HL-60 (cell line): ENCODE measurements at regions not wholly inside any gene's neighbourhood (a gene's known extent, or its start where the extent isn't known, plus 50 kb on each side); places are given as distances from the start of the nearest gene placed in this dataset.
"Not testable (repeated sequence)": the region's sequence is repeated elsewhere in the genome, so short reads cannot be mapped to it uniquely, and the experiment has no call there.

ENCODE experiments used
- DNase-seq, 2 experiments: peaks; one replicate each; pipeline ENCODE4 v3.0.0-alpha.2; 2010 to 2020; ENCODE audit warnings: low read depth in 1 of 2, low spot score in 1 of 2
- H3K27ac ChIP-seq: fragments of 250-450 bp; sonication (Bioruptor Pico); replicated peaks from 2 replicates; pipeline ENCODE4 v1.5.1; 2020; ENCODE audit warnings: mild to moderate bottlenecking, moderate library complexity
- H3K27me3 ChIP-seq: fragments of 250-450 bp; sonication (Bioruptor Pico); 2 replicates; pipeline ENCODE4 v1.5.1; 2021; ENCODE audit warnings: mild to moderate bottlenecking, moderate library complexity; ENCODE audit not compliant: insufficient read depth, poor library complexity, severe bottlenecking
- H3K4me3 ChIP-seq: replicated peaks from 2 replicates; pipeline ENCODE4 v1.5.1; 2011; ENCODE audit warnings: mild to moderate bottlenecking, control low read depth, low read length; ENCODE audit not compliant: insufficient read depth
- GABPA ChIP-seq: IDR thresholded peaks from 2 replicates; pipeline ENCODE4 v1.6.1; 2012; ENCODE audit warnings: low read depth
- POLR2AphosphoS5 ChIP-seq: IDR thresholded peaks from 2 replicates; pipeline ENCODE4 v1.6.1; 2012; ENCODE audit warnings: low read depth
- SPI1 ChIP-seq: IDR thresholded peaks from 2 replicates; pipeline ENCODE4 v1.6.1; 2012; ENCODE audit warnings: low read depth, mild to moderate bottlenecking, borderline replicate concordance
- TF ChIP-seq, protein P1 (sequence below): IDR thresholded peaks from one replicate; pipeline ENCODE4 v1.5.1; 2011; ENCODE audit warnings: low read length, control low read depth, inconsistent platforms; ENCODE audit not compliant: insufficient read depth
- TF ChIP-seq, protein P2 (sequence below): IDR thresholded peaks from 2 replicates; pipeline ENCODE4 v1.6.1; 2012; ENCODE audit warnings: low read depth; ENCODE audit not compliant: insufficient replicate concordance

GRCh38 chr12:74775276-74775675 lies 237.6 kb downstream of the ATXN7L3B start:
- no peak overlapping the region for H3K4me3 ChIP-seq

GRCh38 chr12:74776378-74776777 lies 238.7 kb downstream of the ATXN7L3B start:
- Histone ChIP-seq H3K27ac (no peak overlapping the region), H3K4me3 (no peak overlapping the region), H3K27me3 (no peaks in the 10 kb centered on the region)
- DNase-seq: no peak
- TF ChIP-seq, protein P1, sequence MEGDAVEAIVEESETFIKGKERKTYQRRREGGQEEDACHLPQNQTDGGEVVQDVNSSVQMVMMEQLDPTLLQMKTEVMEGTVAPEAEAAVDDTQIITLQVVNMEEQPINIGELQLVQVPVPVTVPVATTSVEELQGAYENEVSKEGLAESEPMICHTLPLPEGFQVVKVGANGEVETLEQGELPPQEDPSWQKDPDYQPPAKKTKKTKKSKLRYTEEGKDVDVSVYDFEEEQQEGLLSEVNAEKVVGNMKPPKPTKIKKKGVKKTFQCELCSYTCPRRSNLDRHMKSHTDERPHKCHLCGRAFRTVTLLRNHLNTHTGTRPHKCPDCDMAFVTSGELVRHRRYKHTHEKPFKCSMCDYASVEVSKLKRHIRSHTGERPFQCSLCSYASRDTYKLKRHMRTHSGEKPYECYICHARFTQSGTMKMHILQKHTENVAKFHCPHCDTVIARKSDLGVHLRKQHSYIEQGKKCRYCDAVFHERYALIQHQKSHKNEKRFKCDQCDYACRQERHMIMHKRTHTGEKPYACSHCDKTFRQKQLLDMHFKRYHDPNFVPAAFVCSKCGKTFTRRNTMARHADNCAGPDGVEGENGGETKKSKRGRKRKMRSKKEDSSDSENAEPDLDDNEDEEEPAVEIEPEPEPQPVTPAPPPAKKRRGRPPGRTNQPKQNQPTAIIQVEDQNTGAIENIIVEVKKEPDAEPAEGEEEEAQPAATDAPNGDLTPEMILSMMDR: no peak
- no peak for TF ChIP-seq GABPA

More at GRCh38 chr12:74775276-74775675, 237.6 kb downstream of the ATXN7L3B start:
- Histone ChIP-seq H3K27me3 (no peaks in the 10 kb centered on the region), H3K27ac (no peak overlapping the region)
- no peak for DNase-seq
- TF ChIP-seq, protein P1: no peak
- TF ChIP-seq SPI1: no peak
- TF ChIP-seq GABPA: no peak
- TF ChIP-seq POLR2AphosphoS5: no peak
- TF ChIP-seq, protein P2, sequence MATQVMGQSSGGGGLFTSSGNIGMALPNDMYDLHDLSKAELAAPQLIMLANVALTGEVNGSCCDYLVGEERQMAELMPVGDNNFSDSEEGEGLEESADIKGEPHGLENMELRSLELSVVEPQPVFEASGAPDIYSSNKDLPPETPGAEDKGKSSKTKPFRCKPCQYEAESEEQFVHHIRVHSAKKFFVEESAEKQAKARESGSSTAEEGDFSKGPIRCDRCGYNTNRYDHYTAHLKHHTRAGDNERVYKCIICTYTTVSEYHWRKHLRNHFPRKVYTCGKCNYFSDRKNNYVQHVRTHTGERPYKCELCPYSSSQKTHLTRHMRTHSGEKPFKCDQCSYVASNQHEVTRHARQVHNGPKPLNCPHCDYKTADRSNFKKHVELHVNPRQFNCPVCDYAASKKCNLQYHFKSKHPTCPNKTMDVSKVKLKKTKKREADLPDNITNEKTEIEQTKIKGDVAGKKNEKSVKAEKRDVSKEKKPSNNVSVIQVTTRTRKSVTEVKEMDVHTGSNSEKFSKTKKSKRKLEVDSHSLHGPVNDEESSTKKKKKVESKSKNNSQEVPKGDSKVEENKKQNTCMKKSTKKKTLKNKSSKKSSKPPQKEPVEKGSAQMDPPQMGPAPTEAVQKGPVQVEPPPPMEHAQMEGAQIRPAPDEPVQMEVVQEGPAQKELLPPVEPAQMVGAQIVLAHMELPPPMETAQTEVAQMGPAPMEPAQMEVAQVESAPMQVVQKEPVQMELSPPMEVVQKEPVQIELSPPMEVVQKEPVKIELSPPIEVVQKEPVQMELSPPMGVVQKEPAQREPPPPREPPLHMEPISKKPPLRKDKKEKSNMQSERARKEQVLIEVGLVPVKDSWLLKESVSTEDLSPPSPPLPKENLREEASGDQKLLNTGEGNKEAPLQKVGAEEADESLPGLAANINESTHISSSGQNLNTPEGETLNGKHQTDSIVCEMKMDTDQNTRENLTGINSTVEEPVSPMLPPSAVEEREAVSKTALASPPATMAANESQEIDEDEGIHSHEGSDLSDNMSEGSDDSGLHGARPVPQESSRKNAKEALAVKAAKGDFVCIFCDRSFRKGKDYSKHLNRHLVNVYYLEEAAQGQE: no peak

DNA sequence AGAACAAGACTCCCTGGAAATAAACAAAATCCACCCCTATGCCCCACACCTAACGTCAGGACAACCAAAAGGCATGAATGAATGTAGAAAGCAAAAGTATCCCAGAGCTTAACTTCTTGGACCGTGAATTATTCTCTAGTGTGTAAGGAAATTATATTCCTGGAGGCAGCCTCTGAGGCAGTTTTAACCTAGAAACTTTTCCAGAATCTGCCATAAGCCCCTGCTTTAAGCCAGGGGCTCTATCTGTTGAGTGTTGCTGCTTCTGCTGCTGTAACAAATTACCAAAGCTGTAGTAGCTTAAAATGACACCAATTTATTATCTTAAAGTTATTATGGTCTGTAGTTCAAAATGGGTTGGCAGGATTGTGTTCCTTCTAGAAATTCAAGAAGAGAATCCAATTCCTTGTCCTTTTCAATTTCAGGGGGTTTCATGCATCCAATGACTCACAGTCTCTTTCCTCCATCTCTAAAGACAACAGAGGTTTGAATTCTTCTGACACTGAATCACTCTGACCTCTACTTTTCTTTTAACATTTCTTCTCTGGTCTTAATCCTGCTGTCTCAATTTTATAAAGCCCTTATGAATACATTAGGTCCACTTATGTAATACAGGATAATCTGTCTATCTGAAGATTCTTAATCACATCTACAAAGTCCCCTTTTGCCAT lies 242.7 kb downstream of the ATXN7L3B start:
- Histone ChIP-seq H3K27me3 (no peaks in the 10 kb centered on the region), H3K27ac (no peak overlapping the region), H3K4me3 (no peak overlapping the region)
- TF ChIP-seq, protein P2: no peak
- TF ChIP-seq SPI1 (no peak), POLR2AphosphoS5 (no peak), GABPA (no peak)
- TF ChIP-seq, protein P1: no peak
- DNase-seq: no peak

DNA sequence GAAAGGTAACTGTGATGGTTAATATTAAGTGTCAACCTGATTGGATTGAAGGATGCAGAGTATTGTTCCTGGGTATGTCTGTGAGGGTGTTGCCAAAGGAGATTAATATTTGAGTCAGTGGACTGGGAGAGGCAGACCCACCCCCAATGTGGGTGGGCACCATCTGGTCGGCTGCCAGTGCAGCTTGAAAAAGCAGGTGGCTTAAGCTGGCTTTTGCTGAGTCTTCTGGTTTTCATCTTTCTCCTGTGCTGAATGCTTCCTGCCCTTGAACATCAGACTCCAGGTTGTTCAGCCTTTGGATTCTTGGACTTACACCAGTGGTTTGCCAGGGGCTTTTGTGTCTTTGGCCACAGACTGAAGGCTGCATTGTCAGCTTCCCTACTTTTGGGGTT lies 243.2 kb downstream of the ATXN7L3B start:
- H3K4me3 ChIP-seq, H3K27me3 ChIP-seq, DNase-seq, H3K27ac ChIP-seq: not testable (repeated sequence)
